ENCODE measurements at regions not wholly inside any gene's neighbourhood (a gene's known extent, or its start where the extent isn't known, plus 50 kb on each side); places are given as distances from the start of the nearest gene placed in this dataset.

- H3K9me3 ChIP-seq (ENCODE audit: control insufficient read depth, insufficient read depth, low read length), result no peaks in the 10 kb centered on the region
- intact Hi-C loops (cut with micrococcal nuclease), result no loop called here
- H3K27me3 Mint-ChIP-seq (ENCODE audit: low read depth in 2 of 2), result no peaks in the 10 kb centered on the region
- H3K4me3 Mint-ChIP-seq, result no peak overlapping the region
- H3K27ac Mint-ChIP-seq, result no peak overlapping the region
- ATAC-seq (no peak), DNase-seq (no peak)
- 94% methylated on average over 1 of the region's 2 CpGs for WGBS (ENCODE audit: insufficient coverage)
- H3K4me3 ChIP-seq (ENCODE audit: low read length), result no peak overlapping the region
- H3K4me1 Mint-ChIP-seq, result peaks cover 0 to 6% of the 10 kb centered on the region in 2 donors
- no peaks in the 10 kb centered on the region for H3K27me3 ChIP-seq (ENCODE audit: control insufficient read depth, insufficient read depth, low read length)
- no peak for TF ChIP-seq CTCF (IDR thresholded peaks at IDR 0.05)
- no peaks in the 10 kb centered on the region for H3K36me3 Mint-ChIP-seq
- no peaks in the 10 kb centered on the region for H3K36me3 ChIP-seq (ENCODE audit: control insufficient read depth, insufficient read depth, low read length)
- no peaks in the 10 kb centered on the region for H3K4me1 ChIP-seq (ENCODE audit: control insufficient read depth, insufficient read depth, low read length)
- peaks cover 3 to 8% of the 10 kb centered on the region in 2 donors for H3K9me3 Mint-ChIP-seq
- no peak overlapping the region for H3K27ac ChIP-seq (ENCODE audit: low read length)
Observed at GRCh38 chr5:125398466-125398865, 652.0 kb upstream of the ZNF608 start.

GRCh38 chr5:125399885-125400284, 653.4 kb upstream of the ZNF608 start:
- no peak for ATAC-seq

GRCh38 chr5:125401724-125402622, 655.5 kb upstream of the ZNF608 start:
- Histone ChIP-seq H3K4me1 (ENCODE audit: control insufficient read depth, insufficient read depth, low read length) (no peaks in the 10 kb centered on the region), H3K36me3 (ENCODE audit: control insufficient read depth, insufficient read depth, low read length) (no peaks in the 10 kb centered on the region), H3K27me3 (ENCODE audit: control insufficient read depth, insufficient read depth, low read length) (no peaks in the 10 kb centered on the region), H3K9me3 (ENCODE audit: control insufficient read depth, insufficient read depth, low read length) (no peaks in the 10 kb centered on the region), H3K4me3 (ENCODE audit: low read length) (no peak overlapping the region), H3K27ac (ENCODE audit: low read length) (no peak overlapping the region)
- intact Hi-C loops (cut with micrococcal nuclease), result no loop called here
- H3K27ac Mint-ChIP-seq, result no peak overlapping the region
- no peak overlapping the region for H3K4me3 Mint-ChIP-seq
- H3K4me1 Mint-ChIP-seq, result no peaks in the 10 kb centered on the region
- ATAC-seq, result no peak
- WGBS (ENCODE audit: insufficient coverage), result 82% methylated on average over 3 of the region's 5 CpGs
- no peaks in the 10 kb centered on the region for H3K27me3 Mint-ChIP-seq (ENCODE audit: low read depth in 2 of 2)
- no peak for TF ChIP-seq CTCF (IDR thresholded peaks at IDR 0.05)
- no peak for DNase-seq
- H3K36me3 Mint-ChIP-seq, result no peaks in the 10 kb centered on the region
- no peaks in the 10 kb centered on the region for H3K9me3 Mint-ChIP-seq

More at GRCh38 chr5:125399885-125400284, 653.4 kb upstream of the ZNF608 start:
- intact Hi-C loops (cut with micrococcal nuclease), result no loop called here
- Histone ChIP-seq H3K27ac (ENCODE audit: low read length) (no peak overlapping the region), H3K4me1 (ENCODE audit: control insufficient read depth, insufficient read depth, low read length) (no peaks in the 10 kb centered on the region), H3K9me3 (ENCODE audit: control insufficient read depth, insufficient read depth, low read length) (no peaks in the 10 kb centered on the region), H3K4me3 (ENCODE audit: low read length) (no peak overlapping the region), H3K36me3 (ENCODE audit: control insufficient read depth, insufficient read depth, low read length) (no peaks in the 10 kb centered on the region), H3K27me3 (ENCODE audit: control insufficient read depth, insufficient read depth, low read length) (no peaks in the 10 kb centered on the region)
- no peaks in the 10 kb centered on the region for H3K36me3 Mint-ChIP-seq
- WGBS (ENCODE audit: insufficient coverage), result 100% methylated on average over 2 of the region's 3 CpGs
- no peak overlapping the region for H3K27ac Mint-ChIP-seq
- H3K9me3 Mint-ChIP-seq, result peaks cover 0 to 3% of the 10 kb centered on the region in 2 donors
- H3K27me3 Mint-ChIP-seq (ENCODE audit: low read depth in 2 of 2), result no peaks in the 10 kb centered on the region
- no peak for DNase-seq
- TF ChIP-seq CTCF (IDR thresholded peaks at IDR 0.05), result no peak
- H3K4me1 Mint-ChIP-seq, result no peaks in the 10 kb centered on the region
- H3K4me3 Mint-ChIP-seq, result no peak overlapping the region

Measured in natural killer cell (primary cell).